Keratinocyte (primary cell): ENCODE measurements at regions not wholly inside any gene's neighbourhood (a gene's known extent, or its start where the extent isn't known, plus 50 kb on each side); places are given as distances from the start of the nearest gene placed in this dataset.

Experiments used
- DNase-seq: peaks from one replicate; pipeline ENCODE4 v3.0.0-alpha.2; 2011; ENCODE audit warnings: low read depth, missing footprints, low spot score
- FAIRE-seq: peaks from 2 replicates; lab custom pipeline; 2011; peaks lifted over from hg19 to GRCh38; lab: Jason Lieb, UNC
- H2AFZ ChIP-seq: 2 replicates; pipeline ENCODE4 v1.6.0; 2012; ENCODE audit warnings: low read length, control low read depth, inconsistent platforms; ENCODE audit not compliant: control insufficient read depth
- H3K27ac ChIP-seq: 2 replicates; pipeline ENCODE4 v1.5.1; 2011; ENCODE audit warnings: low read length; ENCODE audit not compliant: control insufficient read depth, insufficient read depth
- H3K27me3 ChIP-seq: 3 replicates; pipeline ENCODE4 v1.6.0; 2011; ENCODE audit warnings: low read length; ENCODE audit not compliant: control insufficient read depth, insufficient read depth; ENCODE audit errors: extremely low read depth
- H3K36me3 ChIP-seq, 2 experiments: 2 replicates in 1 of 2; 3 replicates in 1 of 2; pipeline ENCODE4 v1.5.1; 2011; ENCODE audit warnings: low read length in 2 of 2, mild to moderate bottlenecking in 1 of 2; ENCODE audit not compliant: control insufficient read depth in 2 of 2, insufficient read depth in 2 of 2; ENCODE audit errors: extremely low read depth in 1 of 2
- H3K4me1 ChIP-seq: 3 replicates; pipeline ENCODE4 v1.5.1; 2011; ENCODE audit warnings: low read length; ENCODE audit not compliant: control insufficient read depth, insufficient read depth; ENCODE audit errors: extremely low read depth
- H3K4me2 ChIP-seq: 3 replicates; pipeline ENCODE4 v1.6.0; 2011; ENCODE audit warnings: low read depth, low read length; ENCODE audit not compliant: control insufficient read depth, insufficient read depth; ENCODE audit errors: extremely low read depth
- H3K4me3 ChIP-seq, 3 experiments: fragments of 200-600 bp in 1 of 3; sonication (generic) in 1 of 3; 2 replicates in 2 of 3; 3 replicates in 1 of 3; pipeline ENCODE4 v1.5.1; 2011 to 2016; ENCODE audit warnings: low read length in 3 of 3, mild to moderate bottlenecking in 3 of 3, control low read depth in 2 of 3, inconsistent platforms in 1 of 3, low read depth in 1 of 3, mixed read lengths in 1 of 3, mixed run types in 1 of 3, moderate library complexity in 1 of 3; ENCODE audit not compliant: control insufficient read depth in 2 of 3, insufficient read depth in 2 of 3; ENCODE audit errors: extremely low read depth in 1 of 3
- H3K79me2 ChIP-seq: 2 replicates; pipeline ENCODE4 v1.6.0; 2012; ENCODE audit warnings: low read length; ENCODE audit not compliant: control insufficient read depth, insufficient read depth
- H3K9ac ChIP-seq: 3 replicates; pipeline ENCODE4 v1.6.0; 2011; ENCODE audit warnings: low read length; ENCODE audit not compliant: control insufficient read depth, insufficient read depth; ENCODE audit errors: extremely low read depth
- H3K9me1 ChIP-seq: 3 replicates; pipeline ENCODE4 v1.6.0; 2011; ENCODE audit warnings: low read length; ENCODE audit not compliant: control insufficient read depth, insufficient read depth; ENCODE audit errors: extremely low read depth
- H3K9me3 ChIP-seq: 2 replicates; pipeline ENCODE4 v1.5.1; 2012; ENCODE audit warnings: low read depth, low read length; ENCODE audit not compliant: control insufficient read depth
- H4K20me1 ChIP-seq: 3 replicates; pipeline ENCODE4 v1.6.0; 2011; ENCODE audit warnings: low read length; ENCODE audit not compliant: control insufficient read depth, insufficient read depth; ENCODE audit errors: extremely low read depth
- EZH2 ChIP-seq: IDR thresholded peaks from one replicate; pipeline ENCODE4 v1.6.1; 2012; ENCODE audit warnings: inconsistent platforms, mild to moderate bottlenecking, low read length, moderate library complexity
- dilution Hi-C: fragments of 300-500 bp; cut with MboI; formaldehyde crosslinking; loops from one replicate; pipeline ENCODE4 v1.7.0; 2020; ENCODE audit warnings: low sequenced_read_pairs; ENCODE audit not compliant: extremely low pct_ligation_motif_present
- TF ChIP-seq, protein P1 (sequence below), 3 experiments: IDR thresholded peaks in 1 of 3; conservative IDR thresholded peaks in 1 of 3; optimal IDR thresholded peaks in 1 of 3; 2 replicates in 2 of 3; 3 replicates in 1 of 3; pipeline versions ENCODE3 to v1.5.1; 2011; ENCODE audit warnings: low read length in 3 of 3, mild to moderate bottlenecking in 3 of 3, moderate library complexity in 2 of 3, control low read depth in 1 of 3, inconsistent platforms in 1 of 3; ENCODE audit not compliant: insufficient read depth in 2 of 3; ENCODE audit errors: extremely low read depth in 1 of 3

GRCh38 chr10:78901694-78902093 is 167.1 kb upstream of the ZMIZ1 start:
- Histone ChIP-seq H3K4me2 (no peak overlapping the region), H3K27ac (no peak overlapping the region), H3K9ac (no peak overlapping the region), H2AFZ (no peak overlapping the region), H3K36me3 (no peaks in the 10 kb centered on the region), H3K4me1 (no peaks in the 10 kb centered on the region), H3K79me2 (no peaks in the 10 kb centered on the region), H3K9me1 (no peaks in the 10 kb centered on the region), H3K27me3 (no peaks in the 10 kb centered on the region), H3K4me3 (no peak overlapping the region), H3K9me3 (no peaks in the 10 kb centered on the region), H4K20me1 (no peaks in the 10 kb centered on the region)
- TF ChIP-seq EZH2 = no peak
- TF ChIP-seq, protein P1, sequence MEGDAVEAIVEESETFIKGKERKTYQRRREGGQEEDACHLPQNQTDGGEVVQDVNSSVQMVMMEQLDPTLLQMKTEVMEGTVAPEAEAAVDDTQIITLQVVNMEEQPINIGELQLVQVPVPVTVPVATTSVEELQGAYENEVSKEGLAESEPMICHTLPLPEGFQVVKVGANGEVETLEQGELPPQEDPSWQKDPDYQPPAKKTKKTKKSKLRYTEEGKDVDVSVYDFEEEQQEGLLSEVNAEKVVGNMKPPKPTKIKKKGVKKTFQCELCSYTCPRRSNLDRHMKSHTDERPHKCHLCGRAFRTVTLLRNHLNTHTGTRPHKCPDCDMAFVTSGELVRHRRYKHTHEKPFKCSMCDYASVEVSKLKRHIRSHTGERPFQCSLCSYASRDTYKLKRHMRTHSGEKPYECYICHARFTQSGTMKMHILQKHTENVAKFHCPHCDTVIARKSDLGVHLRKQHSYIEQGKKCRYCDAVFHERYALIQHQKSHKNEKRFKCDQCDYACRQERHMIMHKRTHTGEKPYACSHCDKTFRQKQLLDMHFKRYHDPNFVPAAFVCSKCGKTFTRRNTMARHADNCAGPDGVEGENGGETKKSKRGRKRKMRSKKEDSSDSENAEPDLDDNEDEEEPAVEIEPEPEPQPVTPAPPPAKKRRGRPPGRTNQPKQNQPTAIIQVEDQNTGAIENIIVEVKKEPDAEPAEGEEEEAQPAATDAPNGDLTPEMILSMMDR (optimal IDR thresholded peaks at IDR 0.05 in 1 of 3, IDR thresholded peaks at IDR 0.05 in 1 of 3, conservative IDR thresholded peaks at IDR 0.05 in 1 of 3; ENCODE audit: extremely low read depth in 1 of 3, insufficient read depth in 2 of 3, low read length in 3 of 3) = no peak
- dilution Hi-C loops = no loop called here
- DNase-seq (no peak), FAIRE-seq (no peak)

DNA sequence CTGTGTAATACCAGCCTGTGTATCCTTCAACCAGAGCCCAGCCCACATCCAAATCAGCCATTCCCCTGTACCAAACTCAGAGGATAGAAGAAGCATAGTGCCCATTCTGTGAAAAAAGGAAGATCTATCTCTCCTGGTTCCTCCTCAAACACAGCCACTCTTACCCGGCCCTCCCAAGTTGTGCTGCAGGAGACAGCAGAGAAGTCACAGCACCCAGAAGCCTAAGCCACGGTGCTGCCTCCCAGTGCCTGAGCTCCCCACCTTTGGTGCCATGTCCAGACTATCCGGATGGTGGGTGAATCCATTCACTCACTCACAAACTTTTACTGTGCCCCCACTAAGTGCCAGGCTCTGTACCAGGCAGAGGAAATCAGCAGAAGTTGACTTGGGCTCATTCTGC is 166.0 kb upstream of the ZMIZ1 start:
- no peak overlapping the region for H3K4me3 ChIP-seq
- H3K27me3 ChIP-seq = peaks cover 3% of the 10 kb centered on the region
- H3K4me1 ChIP-seq = no peaks in the 10 kb centered on the region
- no peaks in the 10 kb centered on the region for H3K36me3 ChIP-seq
- no peak overlapping the region for H3K9ac ChIP-seq
- DNase-seq (no peak), FAIRE-seq (no peak)
- H3K79me2 ChIP-seq = no peaks in the 10 kb centered on the region
- no peaks in the 10 kb centered on the region for H3K9me1 ChIP-seq
- TF ChIP-seq, protein P1 (optimal IDR thresholded peaks at IDR 0.05 in 1 of 3, IDR thresholded peaks at IDR 0.05 in 1 of 3, conservative IDR thresholded peaks at IDR 0.05 in 1 of 3; ENCODE audit: extremely low read depth in 1 of 3, insufficient read depth in 2 of 3, low read length in 3 of 3) = no peak
- no peaks in the 10 kb centered on the region for H4K20me1 ChIP-seq
- no peak overlapping the region for H2AFZ ChIP-seq
- H3K4me2 ChIP-seq = no peak overlapping the region
- dilution Hi-C loops = no loop called here
- H3K27ac ChIP-seq = no peak overlapping the region
- no peaks in the 10 kb centered on the region for H3K9me3 ChIP-seq
